MM.1S (cell line): ENCODE measurements at regions not wholly inside any gene's neighbourhood (a gene's known extent, or its start where the extent isn't known, plus 50 kb on each side); places are given as distances from the start of the nearest gene placed in this dataset.

Source experiments
- EZH2 ChIP-seq: fragments of 300-600 bp; sonication (generic); optimal IDR thresholded peaks from 2 replicates; pipeline ENCODE3; 2017; ENCODE audit warnings: low read depth, mild to moderate bottlenecking, antibody characterized with exemption, low read length, mixed read lengths
- EZH2phosphoT487 ChIP-seq: fragments of 300-600 bp; sonication (generic); IDR thresholded peaks from 2 replicates; pipeline ENCODE4 v1.6.1; 2018; ENCODE audit warnings: antibody characterized with exemption, low read length
- TF ChIP-seq, protein P1 (sequence below): fragments of 300-600 bp; sonication (generic); IDR thresholded peaks from 2 replicates; pipeline ENCODE4 v1.5.1; 2016; ENCODE audit warnings: antibody characterized with exemption, low read length, mixed read lengths

DNA sequence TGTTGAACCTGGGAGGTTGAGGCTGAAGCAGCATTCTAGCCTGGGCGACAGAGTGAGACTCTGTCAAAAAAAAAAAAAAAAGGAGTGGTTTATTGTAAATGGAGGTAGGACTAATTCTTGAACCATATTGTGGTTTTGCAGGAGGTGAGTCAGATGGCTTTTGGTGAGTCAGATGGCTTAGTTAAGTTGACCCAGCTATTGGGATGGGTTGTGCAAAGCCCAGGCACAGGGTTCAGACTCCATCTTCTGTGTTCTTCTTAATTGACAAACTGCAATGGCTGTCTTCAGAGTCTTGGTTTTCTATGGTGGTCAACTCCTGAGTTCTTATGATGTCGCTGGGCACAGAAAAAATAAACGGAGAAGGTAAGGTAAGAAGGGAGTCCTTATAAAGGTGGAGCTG is 182.7 kb downstream of the ADAMTS15 start:
- TF ChIP-seq EZH2phosphoT487 (no peak), EZH2 (no peak)
- TF ChIP-seq, protein P1, sequence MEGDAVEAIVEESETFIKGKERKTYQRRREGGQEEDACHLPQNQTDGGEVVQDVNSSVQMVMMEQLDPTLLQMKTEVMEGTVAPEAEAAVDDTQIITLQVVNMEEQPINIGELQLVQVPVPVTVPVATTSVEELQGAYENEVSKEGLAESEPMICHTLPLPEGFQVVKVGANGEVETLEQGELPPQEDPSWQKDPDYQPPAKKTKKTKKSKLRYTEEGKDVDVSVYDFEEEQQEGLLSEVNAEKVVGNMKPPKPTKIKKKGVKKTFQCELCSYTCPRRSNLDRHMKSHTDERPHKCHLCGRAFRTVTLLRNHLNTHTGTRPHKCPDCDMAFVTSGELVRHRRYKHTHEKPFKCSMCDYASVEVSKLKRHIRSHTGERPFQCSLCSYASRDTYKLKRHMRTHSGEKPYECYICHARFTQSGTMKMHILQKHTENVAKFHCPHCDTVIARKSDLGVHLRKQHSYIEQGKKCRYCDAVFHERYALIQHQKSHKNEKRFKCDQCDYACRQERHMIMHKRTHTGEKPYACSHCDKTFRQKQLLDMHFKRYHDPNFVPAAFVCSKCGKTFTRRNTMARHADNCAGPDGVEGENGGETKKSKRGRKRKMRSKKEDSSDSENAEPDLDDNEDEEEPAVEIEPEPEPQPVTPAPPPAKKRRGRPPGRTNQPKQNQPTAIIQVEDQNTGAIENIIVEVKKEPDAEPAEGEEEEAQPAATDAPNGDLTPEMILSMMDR = no peak
